OCI-LY7 (cell line): ENCODE measurements at regions not wholly inside any gene's neighbourhood (a gene's known extent, or its start where the extent isn't known, plus 50 kb on each side); places are given as distances from the start of the nearest gene placed in this dataset.

ENCODE experiments used
- CTCF ChIP-seq: fragments of 200-600 bp; sonication (generic); conservative IDR thresholded peaks from 2 replicates; pipeline ENCODE4 v1.5.1; 2014; ENCODE audit warnings: mild to moderate bottlenecking, antibody characterized with exemption, low read length, moderate library complexity, mixed read lengths
- EZH2phosphoT487 ChIP-seq: fragments of 200-600 bp; sonication (generic); IDR thresholded peaks from 2 replicates; pipeline ENCODE4 v1.6.1; 2018; ENCODE audit warnings: low read depth, borderline replicate concordance, mild to moderate bottlenecking, mixed run types, antibody characterized with exemption, low read length, moderate library complexity, mixed read lengths

GRCh38 chr4:79513576-79513975, 105.5 kb upstream of the GK2 start:
- no peak for TF ChIP-seq CTCF
- no peak for TF ChIP-seq EZH2phosphoT487
